ENCODE measurements at regions not wholly inside any gene's neighbourhood (a gene's known extent, or its start where the extent isn't known, plus 50 kb on each side); places are given as distances from the start of the nearest gene placed in this dataset.

DNA sequence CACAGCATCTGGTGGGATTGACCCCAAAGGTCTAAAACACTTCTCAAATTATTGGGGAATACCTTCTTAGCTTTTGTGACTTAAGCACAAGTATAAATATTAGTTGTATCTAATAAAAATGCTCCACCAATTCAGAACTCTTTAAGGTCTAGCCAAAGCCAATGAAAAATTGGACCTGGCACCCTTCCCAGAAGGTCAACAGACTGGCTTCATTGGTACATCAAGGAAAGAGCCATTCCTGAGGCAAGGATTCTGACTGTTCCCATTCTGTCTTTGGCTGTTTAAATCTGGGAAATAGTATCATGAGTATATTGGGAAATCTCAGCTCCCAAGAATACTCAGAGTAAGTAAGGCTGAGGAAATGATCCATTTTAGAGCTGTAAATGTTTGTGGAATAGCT, 153.0 kb upstream of the TRPC5 start:
- Histone ChIP-seq H4K20me1 (replicated peaks in 1 of 2; ENCODE audit: control insufficient read depth in 1 of 2, insufficient read depth in 2 of 2, low read length in 2 of 2) (no peaks in the 10 kb centered on the region), H4K5ac (ENCODE audit: insufficient read length, low read depth, low read length) (no peak overlapping the region), H3K36me3 (ENCODE audit: control insufficient read depth in 2 of 4, insufficient read depth in 4 of 4, low read length in 3 of 4) (no peaks in the 10 kb centered on the region), H4K91ac (replicated peaks; ENCODE audit: insufficient read length, low read length) (no peak overlapping the region), H3K9me3 (ENCODE audit: insufficient read depth in 2 of 2, low read depth in 1 of 2, low read length in 1 of 2) (no peaks in the 10 kb centered on the region), H2BK20ac (ENCODE audit: low read length) (no peak overlapping the region), H3K9ac (replicated peaks in 1 of 4; ENCODE audit: extremely low read depth in 1 of 4, low read depth in 3 of 4, low read length in 3 of 4) (no peak overlapping the region), H3K23me2 (ENCODE audit: low read depth, low read length) (no peaks in the 10 kb centered on the region), H2AFZ (ENCODE audit: low read length) (no peak overlapping the region), H3K27me3 (replicated peaks in 1 of 4; ENCODE audit: control insufficient read depth in 3 of 4, extremely low read depth in 1 of 4, insufficient read depth in 3 of 4, low read length in 3 of 4) (no peaks in the 10 kb centered on the region), H3K4ac (replicated peaks; ENCODE audit: insufficient read length, low read depth, low read length) (no peak overlapping the region), H3K18ac (ENCODE audit: extremely low read depth, low read length) (no peak overlapping the region), H2BK15ac (ENCODE audit: low read length) (no peak overlapping the region), H3K4me3 (ENCODE audit: extremely low read depth in 1 of 4, insufficient read depth in 2 of 4, low read depth in 3 of 4, low read length in 4 of 4) (no peak overlapping the region), H3K27ac (ENCODE audit: low read depth, low read length) (no peak overlapping the region), H3K4me2 (ENCODE audit: insufficient read depth in 1 of 2, low read depth in 2 of 2, low read length in 2 of 2) (no peak overlapping the region), H3K4me1 (replicated peaks in 1 of 4; ENCODE audit: control insufficient read depth in 3 of 4, insufficient read depth in 4 of 4, low read length in 3 of 4) (no peaks in the 10 kb centered on the region), H2BK12ac (ENCODE audit: low read depth, low read length) (no peak overlapping the region), H3K14ac (ENCODE audit: insufficient read length) (no peak overlapping the region), H3K56ac (replicated peaks; ENCODE audit: insufficient read length, low read depth, low read length) (no peak overlapping the region), H3K79me2 (ENCODE audit: control insufficient read depth in 1 of 2, insufficient read depth in 2 of 2, low read length in 2 of 2) (no peaks in the 10 kb centered on the region), H4K8ac (ENCODE audit: extremely low read depth, insufficient read depth, low read length) (no peak overlapping the region), H2BK120ac (replicated peaks; ENCODE audit: low read depth, low read length) (no peak overlapping the region), H2AK5ac (ENCODE audit: low read depth, low read length) (no peak overlapping the region), H3K23ac (ENCODE audit: insufficient read length) (no peak overlapping the region), H2BK5ac (ENCODE audit: low read depth, low read length) (no peak overlapping the region), H3K79me1 (ENCODE audit: low read depth, low read length) (no peaks in the 10 kb centered on the region)
- CTCF ChIA-PET (ENCODE audit: partially characterized antibody), result no interaction called here
- TF ChIP-seq EGR1 (IDR thresholded peaks at IDR 0.05; ENCODE audit: borderline replicate concordance, low read depth, low read length) (no peak), POU5F1 (IDR thresholded peaks at IDR 0.05; ENCODE audit: low read depth, low read length) (no peak), SP4 (IDR thresholded peaks at IDR 0.05; ENCODE audit: low read length) (no peak), JUND (IDR thresholded peaks at IDR 0.05; ENCODE audit: low read length) (no peak), CHD1 (IDR thresholded peaks at IDR 0.05; ENCODE audit: low read depth, low read length) (no peak), KDM4A (IDR thresholded peaks at IDR 0.05; ENCODE audit: low read depth, low read length, severe bottlenecking) (no peak), KDM5A (IDR thresholded peaks at IDR 0.05; ENCODE audit: low read length) (no peak)
- no peak for DNase-seq (ENCODE audit: low read depth in 1 of 2, low spot score in 2 of 2)
- POLR2A ChIA-PET (ENCODE audit: partially characterized antibody), result no interaction called here
- FAIRE-seq, result no peak
